GM19035 (cell line): ENCODE measurements at regions not wholly inside any gene's neighbourhood (a gene's known extent, or its start where the extent isn't known, plus 50 kb on each side); places are given as distances from the start of the nearest gene placed in this dataset.
"Not testable (repeated sequence)": the region's sequence is repeated elsewhere in the genome, so short reads cannot be mapped to it uniquely, and the experiment has no call there.

ENCODE experiments used
- ATAC-seq: cut with Tn5 transposase; IDR thresholded peaks from one replicate; pipeline ENCODE4 v1.9.1; 2021; ENCODE audit not compliant: unreplicated experiment

GRCh38 chr3:109784852-109785631 lies 447.7 kb upstream of the DPPA4 start:
- ATAC-seq = no peak

GRCh38 chr3:109803274-109803673 lies 465.9 kb upstream of the DPPA4 start:
- ATAC-seq = no peak

- no peak for ATAC-seq
Measured at GRCh38 chr3:109804697-109805096, 467.4 kb upstream of the DPPA4 start.

GRCh38 chr3:109806929-109807328 lies 469.6 kb upstream of the DPPA4 start:
- no peak for ATAC-seq

- ATAC-seq = no peak
Measured at GRCh38 chr3:109809513-109809912, 472.2 kb upstream of the DPPA4 start.

GRCh38 chr3:109818081-109818480 lies 480.7 kb upstream of the DPPA4 start:
- no peak for ATAC-seq

- no peak for ATAC-seq
Measured at GRCh38 chr3:109819734-109820133, 482.4 kb upstream of the DPPA4 start.

- no peak for ATAC-seq
Measured at GRCh38 chr3:109825971-109826810, 488.8 kb upstream of the DPPA4 start.

- ATAC-seq = no peak
Measured at GRCh38 chr3:109831403-109831802, 494.1 kb upstream of the DPPA4 start.

- ATAC-seq = no peak
Measured at GRCh38 chr3:109835958-109836357, 498.6 kb upstream of the DPPA4 start.

- no peak for ATAC-seq
Measured at GRCh38 chr3:109851854-109852253, 514.5 kb upstream of the DPPA4 start.

- no peak for ATAC-seq
Measured at GRCh38 chr3:109852283-109852682, 514.9 kb upstream of the DPPA4 start.

GRCh38 chr3:109853077-109853731 lies 515.9 kb upstream of the DPPA4 start:
- ATAC-seq = no peak

- no peak for ATAC-seq
Measured at GRCh38 chr3:109863701-109864100, 526.4 kb upstream of the DPPA4 start.

GRCh38 chr3:109864452-109864851 lies 527.1 kb upstream of the DPPA4 start:
- ATAC-seq = no peak

GRCh38 chr3:109869586-109869985 lies 532.2 kb upstream of the DPPA4 start:
- no peak for ATAC-seq

- no peak for ATAC-seq
Measured at GRCh38 chr3:109874896-109875708, 537.8 kb upstream of the DPPA4 start.

GRCh38 chr3:109877616-109878015 lies 540.3 kb upstream of the DPPA4 start:
- not testable (repeated sequence) for ATAC-seq

GRCh38 chr3:109882144-109882543 lies 544.8 kb upstream of the DPPA4 start:
- no peak for ATAC-seq

- no peak for ATAC-seq
Measured at GRCh38 chr3:109887293-109887692, 549.9 kb upstream of the DPPA4 start.

- ATAC-seq = no peak
Measured at GRCh38 chr3:109888026-109888425, 550.7 kb upstream of the DPPA4 start.
